Endothelial cell of umbilical vein (primary cell): ENCODE measurements at regions not wholly inside any gene's neighbourhood (a gene's known extent, or its start where the extent isn't known, plus 50 kb on each side); places are given as distances from the start of the nearest gene placed in this dataset.

ENCODE experiments used
- BruUV-seq: library from RNA; stranded (reverse); fragments of 400-500 nt; replicated peaks from 2 replicates; lab custom pipeline; 2021; lab: Mats Ljungman, UMichigan
- CTCF ChIA-PET: fragments of 300-600, 350-600 bp; sonication (Branson Sonifier 250); formaldehyde crosslinking; loops from one replicate; lab custom pipeline; 2021; ENCODE audit warnings: antibody characterized with exemption, inconsistent platforms; lab: Charles Lee
- POLR2A ChIA-PET: fragments of 300-600, 350-600 bp; sonication (Branson Sonifier 250); formaldehyde crosslinking; loops from one replicate; lab custom pipeline; 2021; ENCODE audit warnings: antibody characterized with exemption, inconsistent platforms; lab: Charles Lee
- DNase-seq: peaks from one replicate; pipeline ENCODE4 v3.0.0-alpha.2; 2011; ENCODE audit warnings: low read depth, low spot score
- FAIRE-seq: peaks from 2 replicates; lab custom pipeline; 2011; peaks lifted over from hg19 to GRCh38; lab: Jason Lieb, UNC
- H2AFZ ChIP-seq: 2 replicates; pipeline ENCODE4 v1.6.0; 2012; ENCODE audit warnings: low read depth, low read length, control low read depth, inconsistent platforms
- H3K27ac ChIP-seq: 2 replicates; pipeline ENCODE4 v1.5.1; 2011; ENCODE audit warnings: low read depth, mild to moderate bottlenecking, control low read depth, low read length, moderate library complexity; ENCODE audit not compliant: insufficient read depth
- H3K27me3 ChIP-seq, 2 experiments: 2 replicates each; pipeline versions ENCODE4 v1.6.0 to v1.6.1; 2011; ENCODE audit warnings: low read length in 2 of 2, mixed read lengths in 1 of 2; ENCODE audit not compliant: control insufficient read depth in 2 of 2, insufficient read depth in 2 of 2
- H3K36me3 ChIP-seq, 2 experiments: 2 replicates in 1 of 2; 3 replicates in 1 of 2; pipeline ENCODE4 v1.5.1; 2011; ENCODE audit warnings: low read length in 2 of 2, mild to moderate bottlenecking in 1 of 2, moderate library complexity in 1 of 2; ENCODE audit not compliant: control insufficient read depth in 2 of 2, insufficient read depth in 2 of 2; ENCODE audit errors: extremely low read depth in 1 of 2
- H3K4me1 ChIP-seq: 3 replicates; pipeline ENCODE4 v1.5.1; 2011; ENCODE audit warnings: mild to moderate bottlenecking, low read length; ENCODE audit not compliant: control insufficient read depth, insufficient read depth; ENCODE audit errors: extremely low read depth
- H3K4me2 ChIP-seq: 2 replicates; pipeline ENCODE4 v1.6.1; 2011; ENCODE audit warnings: low read length, control low read depth, mixed read lengths; ENCODE audit not compliant: insufficient read depth
- H3K4me3 ChIP-seq, 3 experiments: fragments of 200-600 bp in 1 of 3; sonication (generic), shearing (Covaris generic) in 1 of 3; replicated peaks in 1 of 3; 2 replicates each; pipeline ENCODE4 v1.5.1; 2011 to 2016; ENCODE audit warnings: control low read depth in 3 of 3, low read length in 3 of 3, mild to moderate bottlenecking in 2 of 3, inconsistent platforms in 1 of 3, low read depth in 1 of 3, moderate library complexity in 1 of 3; ENCODE audit not compliant: insufficient read depth in 1 of 3
- H3K79me2 ChIP-seq: 2 replicates; pipeline ENCODE4 v1.6.0; 2012; ENCODE audit warnings: low read length, inconsistent platforms; ENCODE audit not compliant: control insufficient read depth, insufficient read depth
- H3K9ac ChIP-seq: replicated peaks from 2 replicates; pipeline ENCODE3; 2011; ENCODE audit warnings: low read length, control low read depth; ENCODE audit not compliant: insufficient read depth; ENCODE audit errors: extremely low read depth
- H3K9me1 ChIP-seq: replicated peaks from 3 replicates; pipeline ENCODE4 v1.6.0; 2011; ENCODE audit warnings: mild to moderate bottlenecking, low read length; ENCODE audit not compliant: control insufficient read depth, insufficient read depth; ENCODE audit errors: extremely low read depth
- H3K9me3 ChIP-seq: replicated peaks from 2 replicates; pipeline ENCODE4 v1.5.1; 2012; ENCODE audit warnings: low read length, inconsistent platforms; ENCODE audit not compliant: control insufficient read depth, insufficient read depth
- H4K20me1 ChIP-seq: replicated peaks from 2 replicates; pipeline ENCODE3; 2011; ENCODE audit warnings: mild to moderate bottlenecking, low read length; ENCODE audit not compliant: control insufficient read depth, insufficient read depth; ENCODE audit errors: extremely low read depth
- CTCF ChIP-seq, 2 donors: IDR thresholded peaks; 1 replicate in 1 of 2; 2 replicates in 1 of 2; pipeline ENCODE4 v1.5.1; 2011; ENCODE audit warnings: low read length in 2 of 2, mild to moderate bottlenecking in 2 of 2, moderate library complexity in 2 of 2, control low read depth in 1 of 2, inconsistent platforms in 1 of 2, low read depth in 1 of 2; ENCODE audit not compliant: insufficient read depth in 1 of 2; ENCODE audit errors: extremely low read depth in 1 of 2
- EZH2 ChIP-seq: IDR thresholded peaks from 2 replicates; pipeline ENCODE4 v1.6.1; 2012; ENCODE audit warnings: borderline replicate concordance, low read depth, mild to moderate bottlenecking, moderate library complexity, low read length, inconsistent platforms; ENCODE audit not compliant: severe bottlenecking
- FOS ChIP-seq: IDR thresholded peaks from 2 replicates; pipeline ENCODE4 v1.6.1; 2011; ENCODE audit warnings: mild to moderate bottlenecking, low read length, moderate library complexity, borderline replicate concordance; ENCODE audit not compliant: insufficient read depth
- JUN ChIP-seq: IDR thresholded peaks from 2 replicates; pipeline ENCODE4 v1.6.1; 2011; ENCODE audit warnings: borderline replicate concordance, low read depth; ENCODE audit not compliant: insufficient read length, insufficient read depth
- MAX ChIP-seq: IDR thresholded peaks from 2 replicates; pipeline ENCODE4 v1.6.1; 2011; ENCODE audit not compliant: insufficient read depth, insufficient read length
- MYC ChIP-seq: IDR thresholded peaks from one replicate; pipeline ENCODE4 v1.6.1; 2011; ENCODE audit warnings: mild to moderate bottlenecking, low read depth, low read length
- POLR2A ChIP-seq: IDR thresholded peaks from 2 replicates; pipeline ENCODE4 v1.6.1; 2012; ENCODE audit warnings: low read depth, mild to moderate bottlenecking, control low read depth, low read length
- dilution Hi-C: fragments of 300-500 bp; cut with MboI; formaldehyde crosslinking; loops from one replicate; pipeline ENCODE4 v1.15.0; 2019; ENCODE audit warnings: low sequenced_read_pairs; ENCODE audit not compliant: extremely low pct_ligation_motif_present
- intact Hi-C: fragments of 100-400 bp; cut with micrococcal nuclease; formaldehyde crosslinking; loops from one replicate; pipeline ENCODE4 v1.10.0; 2022

- FAIRE-seq: no peak
Measured at GRCh38 chr1:55519276-55519675, 304.1 kb upstream of the USP24 start.

More at GRCh38 chr1:55519276-55519675, 304.1 kb upstream of the USP24 start:
- DNase-seq: no peak
- no TSS peak for BruUV-seq
- dilution Hi-C loops (no loop called here), intact Hi-C loops (no loop called here)
- H3K9me3 ChIP-seq: no peaks in the 10 kb centered on the region
- no peaks in the 10 kb centered on the region for H4K20me1 ChIP-seq
- H3K79me2 ChIP-seq: no peaks in the 10 kb centered on the region
- no peak overlapping the region for H3K27ac ChIP-seq
- no peak overlapping the region for H3K9ac ChIP-seq
- no peaks in the 10 kb centered on the region for H3K27me3 ChIP-seq
- ChIA-PET CTCF (interaction anchor here (1.2 kb wide), 1 partner anchor 26 kb away, joined by 3 read pairs; no protein-coding TSS in a partner anchor), POLR2A (no interaction called here)
- no peak overlapping the region for H3K4me2 ChIP-seq
- H3K4me1 ChIP-seq: no peaks in the 10 kb centered on the region
- no peak overlapping the region for H3K4me3 ChIP-seq
- H2AFZ ChIP-seq: no peak overlapping the region
- TF ChIP-seq CTCF (IDR thresholded peaks at IDR 0.05; ENCODE audit: extremely low read depth in 1 of 2, insufficient read depth in 1 of 2, low read depth in 1 of 2, low read length in 2 of 2) (no peak), EZH2 (no peak), POLR2A (no peak), MYC (no peak), FOS (no peak), JUN (no peak), MAX (no peak)
- H3K36me3 ChIP-seq: no peaks in the 10 kb centered on the region
- no peaks in the 10 kb centered on the region for H3K9me1 ChIP-seq
